HG03432 (cell line): ENCODE measurements at regions not wholly inside any gene's neighbourhood (a gene's known extent, or its start where the extent isn't known, plus 50 kb on each side); places are given as distances from the start of the nearest gene placed in this dataset.
"Not testable (repeated sequence)": the region's sequence is repeated elsewhere in the genome, so short reads cannot be mapped to it uniquely, and the experiment has no call there.

Experiments
- ATAC-seq: cut with Tn5 transposase; IDR thresholded peaks from one replicate; pipeline ENCODE4 v1.9.1; 2021; ENCODE audit warnings: mild to moderate bottlenecking, moderate library complexity; ENCODE audit not compliant: unreplicated experiment

DNA sequence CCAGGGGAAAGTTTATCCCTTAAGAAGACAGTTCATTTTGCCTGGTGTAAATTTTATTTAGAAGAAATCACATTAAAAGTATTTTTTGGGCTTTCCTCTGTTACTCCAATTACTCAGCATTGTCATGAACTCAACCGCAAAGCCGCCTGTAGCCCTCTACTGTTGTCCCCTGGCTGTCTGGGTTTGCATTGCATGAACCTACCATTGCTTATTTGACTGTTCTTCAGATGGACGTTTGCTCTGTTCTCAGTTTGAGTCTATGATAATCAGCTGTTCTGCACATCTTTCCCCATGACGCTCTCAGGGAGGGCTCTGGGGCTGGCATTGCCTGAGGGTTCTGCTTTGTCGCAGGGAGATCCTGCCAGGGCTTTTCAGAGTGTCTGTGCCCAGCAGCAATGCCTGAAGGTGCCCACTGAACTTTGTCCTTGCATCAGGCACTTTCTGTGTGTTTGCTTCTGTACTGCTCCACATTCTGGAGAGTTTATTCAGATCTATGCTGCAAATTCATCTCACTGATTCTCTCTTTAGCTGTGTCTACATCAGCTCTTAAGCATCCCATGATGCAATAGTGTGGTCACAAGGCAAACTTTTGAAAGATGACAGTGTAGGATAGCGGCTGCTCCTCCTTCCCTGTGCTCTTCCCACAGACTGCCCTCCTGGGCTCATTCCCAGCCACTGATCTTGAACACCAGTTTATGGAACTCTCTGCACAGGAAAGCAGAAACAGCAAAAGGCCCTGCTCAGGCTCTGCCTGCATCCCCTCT, 370.8 kb downstream of the TMEM121 start:
- ATAC-seq: not testable (repeated sequence)

DNA sequence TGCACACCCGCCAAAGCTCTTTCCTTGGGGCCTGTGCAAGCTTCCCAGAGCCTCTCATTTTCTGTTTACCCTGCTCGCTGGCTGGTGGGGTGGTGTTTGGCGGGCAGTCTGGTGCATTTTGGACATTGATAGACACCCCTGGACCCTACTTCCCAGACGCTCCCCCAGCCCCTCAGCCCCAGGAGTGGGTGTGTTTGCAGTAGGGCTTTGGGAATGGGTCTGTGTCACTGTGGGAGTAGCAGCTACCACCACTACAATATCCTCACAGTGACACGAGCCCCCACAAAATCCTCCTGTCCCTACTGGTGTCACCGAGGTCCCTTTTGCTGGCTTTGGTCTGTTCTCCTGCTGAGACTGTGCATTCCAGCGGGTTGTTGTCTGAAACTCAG, 371.3 kb downstream of the TMEM121 start:
- ATAC-seq: no peak

DNA sequence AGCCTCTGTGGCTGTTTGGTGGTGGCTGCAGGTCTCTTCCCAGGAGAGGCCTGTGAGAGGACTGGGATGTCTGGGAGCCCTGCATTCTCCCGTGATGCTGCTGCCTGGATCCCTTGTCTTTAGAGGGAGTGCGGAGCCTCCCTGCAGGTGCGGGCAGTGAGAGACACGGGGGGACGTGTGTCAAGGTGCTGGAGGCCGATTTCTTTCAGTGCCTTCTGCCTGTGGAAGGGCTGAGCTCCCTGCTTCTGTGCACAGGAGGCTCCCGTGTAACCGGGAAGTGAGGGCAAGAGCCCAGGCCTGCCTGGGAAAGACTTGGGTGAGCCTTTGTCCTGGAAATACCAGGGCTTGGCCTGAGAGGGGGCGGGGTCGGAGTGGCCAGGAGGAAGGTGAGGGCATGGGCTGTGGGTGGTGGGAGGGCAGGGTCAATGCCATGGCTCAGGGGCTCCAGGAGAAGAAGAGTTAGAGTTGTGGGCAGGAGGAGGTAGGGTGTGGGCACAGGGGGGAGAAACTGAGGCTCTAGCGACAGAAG, 372.2 kb downstream of the TMEM121 start:
- ATAC-seq: no peak

DNA sequence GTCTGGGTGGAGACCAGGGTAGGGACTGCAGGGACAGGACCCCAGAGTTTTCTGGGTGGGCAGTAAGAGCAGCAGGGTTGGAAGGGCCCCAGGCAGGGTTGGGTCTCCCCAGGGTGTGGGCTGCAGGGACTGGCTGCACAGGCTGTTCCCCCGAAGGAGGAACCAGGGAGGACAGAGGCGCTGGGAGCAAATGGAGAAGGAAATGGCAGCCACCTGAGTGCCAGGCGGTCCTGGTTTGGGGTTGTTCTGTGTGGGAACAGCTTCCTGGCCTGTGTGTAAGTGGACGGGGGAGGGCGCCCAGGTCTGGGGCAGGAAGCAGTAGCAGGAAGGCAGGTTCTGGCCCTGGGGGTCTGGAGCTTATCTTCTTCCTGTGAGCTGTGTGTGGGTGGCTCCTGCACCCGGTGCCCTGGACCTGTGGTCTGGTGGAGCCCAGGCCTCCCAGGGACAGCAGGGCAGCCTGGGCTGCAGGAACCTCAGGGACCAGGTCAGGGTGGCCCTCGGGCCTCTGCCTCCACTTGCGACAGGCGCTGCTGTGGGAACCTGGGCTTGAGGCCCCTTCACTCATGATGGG, 372.8 kb downstream of the TMEM121 start:
- no peak for ATAC-seq

DNA sequence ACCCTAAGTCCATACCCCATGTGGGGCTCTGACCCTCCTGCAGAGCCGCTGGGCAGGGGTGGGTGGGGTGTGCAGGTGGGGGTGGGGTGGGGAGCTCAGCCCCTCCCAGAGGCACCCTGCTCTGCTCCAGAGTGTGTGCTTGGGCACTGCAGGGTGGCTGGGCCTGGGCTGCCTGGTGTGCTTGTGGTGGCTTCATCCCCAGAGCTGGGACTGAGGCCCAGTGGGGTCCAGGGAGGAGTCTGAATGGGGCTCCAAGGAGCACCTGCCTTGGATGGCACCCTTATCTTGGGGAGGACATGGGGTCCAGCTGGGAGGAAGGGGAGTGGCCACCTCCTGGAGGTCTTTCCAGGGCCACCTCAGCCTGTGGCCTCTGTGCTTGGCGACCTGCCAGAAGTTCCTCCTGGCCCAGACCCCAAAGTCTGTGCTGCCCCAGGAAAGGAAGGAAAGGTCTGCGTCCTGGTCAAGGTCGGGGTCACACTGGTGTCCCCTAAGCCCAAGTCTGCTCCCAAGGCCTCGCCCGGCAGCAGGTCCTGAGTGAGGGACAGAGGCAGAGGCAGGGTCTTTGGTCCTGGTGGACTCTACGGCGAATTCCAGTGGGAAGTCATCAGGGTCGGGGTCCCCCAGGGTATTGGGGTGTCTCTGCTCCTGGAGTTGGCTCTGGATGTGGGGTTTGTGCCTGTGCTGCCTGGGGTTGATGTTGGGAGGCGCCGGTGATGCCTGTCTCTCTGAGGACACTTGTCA, 373.4 kb downstream of the TMEM121 start:
- ATAC-seq: no peak

DNA sequence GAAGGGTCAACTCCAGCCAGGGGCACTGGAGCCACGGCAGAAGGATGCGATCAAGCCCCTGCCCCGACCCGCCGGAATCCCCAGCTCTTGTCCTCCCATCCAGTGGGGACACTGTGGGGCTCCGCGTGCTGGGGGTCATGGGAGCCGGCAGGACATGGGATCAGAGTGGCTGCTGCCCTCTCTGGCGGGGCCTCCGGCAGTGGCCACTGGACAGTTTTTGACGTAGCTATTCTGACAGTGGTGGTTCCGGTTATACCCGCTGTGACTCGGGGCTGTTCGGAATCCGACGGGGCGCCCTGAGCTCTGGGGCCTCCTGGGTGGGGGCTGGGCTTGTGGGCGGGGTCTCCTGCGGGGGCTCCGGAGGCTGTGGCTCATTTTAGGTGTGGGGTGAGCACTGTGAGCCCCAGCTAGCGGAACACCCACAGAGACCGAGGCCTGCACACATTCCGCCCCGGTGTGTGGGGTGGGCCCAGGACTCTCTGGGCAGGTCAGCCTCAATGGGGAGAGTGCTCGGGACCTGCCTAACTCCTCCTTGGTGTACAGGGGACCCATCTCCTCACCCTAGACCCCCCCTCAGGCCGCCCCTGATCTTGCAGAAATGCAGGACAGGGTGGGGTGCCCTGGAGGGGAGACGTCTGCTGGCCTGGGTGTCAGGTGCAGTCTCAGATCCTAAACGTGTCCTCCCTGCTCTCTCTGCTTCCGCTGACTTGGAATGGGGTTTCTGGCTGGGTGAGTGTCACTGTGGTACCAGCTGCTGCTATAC, 374.2 kb downstream of the TMEM121 start:
- no peak for ATAC-seq

DNA sequence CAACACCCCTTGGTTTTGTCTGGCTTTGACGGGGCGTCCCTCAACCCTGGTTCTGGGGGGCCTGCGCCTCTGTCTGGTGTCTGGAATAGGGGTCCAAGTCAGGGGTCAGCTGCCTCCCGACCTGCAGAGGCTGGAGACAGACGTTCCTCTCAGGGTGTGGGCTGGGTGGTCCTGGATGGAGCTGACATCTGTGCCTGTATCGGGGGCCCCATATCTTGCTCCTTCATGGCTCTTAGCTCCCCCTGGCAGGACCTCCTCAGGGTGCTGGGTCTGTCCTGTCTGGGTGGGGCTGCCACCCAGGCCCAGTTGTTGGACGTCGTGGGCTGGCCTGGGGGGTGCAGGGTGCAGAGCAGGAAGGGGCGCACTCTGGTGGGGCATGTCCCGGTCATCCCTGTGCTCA, 374.8 kb downstream of the TMEM121 start:
- no peak for ATAC-seq

DNA sequence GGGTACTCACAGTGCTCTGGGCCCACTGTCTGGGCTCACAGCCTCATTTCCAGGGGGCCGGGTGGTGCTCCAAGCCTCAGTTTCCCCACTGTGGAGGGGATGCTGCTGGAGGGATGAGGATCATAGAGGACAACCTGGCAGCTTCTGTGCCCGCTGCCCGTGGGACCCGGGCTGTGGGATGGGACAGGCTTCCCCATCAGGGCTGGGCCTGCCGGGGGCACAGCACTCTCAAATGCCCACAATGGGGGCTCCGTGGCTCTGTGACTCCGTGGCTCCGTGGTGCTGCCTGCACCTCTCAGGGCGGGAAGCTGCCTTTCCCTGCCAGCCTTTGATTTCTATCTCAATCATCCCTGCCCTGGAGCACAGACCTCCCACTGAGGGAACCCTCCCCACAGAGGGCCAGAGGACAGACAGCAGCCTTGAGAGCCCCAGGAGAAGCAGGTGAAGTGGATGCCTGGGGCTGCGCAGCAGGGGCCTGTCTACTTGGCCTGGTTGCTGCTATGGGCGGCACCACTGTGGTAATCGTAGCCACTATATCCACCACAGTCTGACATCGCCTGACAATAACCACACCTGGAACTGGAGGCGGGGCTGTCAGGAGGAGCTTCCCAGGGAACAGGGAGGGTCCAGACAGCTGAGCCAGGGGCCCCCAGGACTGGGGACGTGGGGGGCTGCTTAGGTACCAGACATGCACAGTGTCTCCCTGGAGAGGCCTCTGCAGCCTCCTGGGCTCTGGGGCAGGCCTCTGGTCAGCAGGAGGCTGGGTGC, 375.9 kb downstream of the TMEM121 start:
- ATAC-seq: no peak

DNA sequence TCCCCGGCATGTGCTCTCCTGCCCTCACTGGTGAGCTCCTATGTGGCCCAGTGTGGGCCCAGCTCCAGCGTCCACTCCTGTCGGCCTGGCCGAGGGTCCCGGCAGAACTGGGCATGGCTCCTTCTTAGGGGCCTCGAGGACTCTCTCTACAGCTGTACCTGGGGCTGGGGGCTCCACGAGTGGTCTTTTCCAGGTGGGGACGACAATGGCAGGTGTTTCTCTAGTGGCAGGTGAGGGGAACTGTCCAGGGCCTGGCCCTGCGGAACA, 376.4 kb downstream of the TMEM121 start:
- ATAC-seq: not testable (repeated sequence)

DNA sequence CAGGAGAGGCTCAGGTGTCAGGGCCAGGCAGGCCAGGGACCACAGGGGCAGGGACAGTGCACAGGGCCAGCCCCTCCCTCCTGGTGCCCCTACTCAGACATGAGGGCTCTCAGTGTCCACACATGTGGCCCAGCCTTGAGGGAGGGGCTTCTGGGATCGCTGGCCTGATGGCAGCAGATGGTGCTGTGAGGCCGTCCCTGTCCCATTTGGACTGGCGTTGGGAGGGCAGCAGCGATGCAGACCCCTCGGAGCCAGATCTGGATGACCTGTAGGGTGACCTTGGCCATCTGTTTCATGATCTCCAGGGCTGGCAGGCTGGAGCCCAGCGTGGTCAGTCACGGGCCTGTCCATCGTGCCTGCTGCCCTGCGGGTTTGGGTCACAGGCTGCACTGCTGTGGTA, 377.6 kb downstream of the TMEM121 start:
- ATAC-seq: no peak

DNA sequence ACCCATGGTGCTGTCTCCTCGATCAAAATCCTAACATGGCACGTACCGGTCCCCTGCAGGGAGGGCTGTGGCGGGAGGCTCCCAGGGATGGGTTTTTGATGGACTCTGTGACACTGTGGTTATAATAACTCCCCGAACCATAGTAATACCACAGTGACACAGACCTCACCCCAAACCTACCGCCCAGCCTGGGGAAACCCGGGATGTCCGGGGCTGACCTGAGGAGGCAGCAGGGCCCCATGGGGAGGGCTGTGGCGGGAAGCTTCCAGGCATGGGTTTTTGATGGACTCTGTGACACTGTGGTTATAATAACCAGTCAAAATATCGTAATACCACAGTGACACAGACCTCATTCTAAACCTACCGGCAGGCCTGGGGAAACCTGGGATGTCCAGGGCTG, 378.0 kb downstream of the TMEM121 start:
- ATAC-seq: no peak

DNA sequence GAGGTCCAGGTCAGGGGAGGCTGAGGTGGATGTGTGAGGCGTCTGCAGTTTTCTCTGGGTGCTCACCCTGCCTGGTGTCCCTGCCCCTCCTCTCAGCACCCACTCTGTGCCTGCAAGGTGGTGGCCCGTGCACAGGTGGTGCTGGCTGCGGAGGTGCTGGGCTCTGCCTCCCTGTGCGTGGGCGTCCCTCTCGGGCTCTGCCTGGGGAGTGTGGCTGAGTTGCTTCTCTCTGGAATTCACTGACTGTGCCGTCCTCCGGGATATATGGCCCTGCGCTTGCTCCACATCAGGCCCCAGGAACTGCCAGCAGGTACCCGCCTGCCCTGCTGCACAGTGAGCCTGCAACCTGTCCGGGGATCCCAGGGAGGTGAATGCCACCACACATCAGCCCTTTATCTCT, 379.1 kb downstream of the TMEM121 start:
- no peak for ATAC-seq

DNA sequence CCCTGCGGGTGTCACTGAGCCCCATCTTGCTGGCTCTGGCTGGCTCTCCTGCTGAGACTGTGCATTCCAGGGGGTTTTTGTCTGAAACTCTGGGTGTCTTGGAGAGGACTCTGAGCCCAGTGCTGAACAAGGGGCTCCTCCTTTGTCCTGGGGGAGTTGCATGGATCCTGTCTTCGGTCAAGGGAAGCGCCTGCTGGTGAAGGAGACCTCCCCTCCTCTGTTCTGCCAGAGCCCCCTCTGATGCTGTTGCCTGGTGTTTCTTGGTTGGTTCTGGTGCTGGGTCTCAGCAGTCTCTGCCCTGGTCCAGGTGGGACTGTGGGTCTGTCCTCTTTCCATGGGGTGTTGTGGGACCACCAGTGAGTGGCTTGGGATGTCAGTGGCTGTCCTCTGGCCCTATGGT, 380.9 kb downstream of the TMEM121 start:
- ATAC-seq: no peak

DNA sequence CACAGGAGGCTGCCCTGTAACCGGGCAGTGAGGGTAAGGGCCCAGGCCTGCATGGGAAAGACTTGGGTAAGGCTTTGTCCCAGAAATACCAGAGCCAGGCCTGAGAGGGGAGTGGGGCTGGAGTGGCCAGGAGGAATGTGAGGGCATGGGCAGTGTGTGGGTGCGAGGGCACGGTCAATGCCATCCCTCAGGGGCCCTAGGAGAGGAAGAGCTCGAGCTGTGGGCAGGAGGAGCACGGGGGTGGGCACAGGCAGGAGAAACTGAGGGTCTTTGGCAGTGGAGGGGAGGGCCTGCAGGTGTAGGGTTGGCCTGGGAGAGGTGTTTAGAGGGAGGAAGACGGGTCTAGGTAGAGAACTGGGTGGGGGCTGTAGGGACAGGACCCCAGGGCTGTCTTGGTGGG, 381.6 kb downstream of the TMEM121 start:
- ATAC-seq: no peak

DNA sequence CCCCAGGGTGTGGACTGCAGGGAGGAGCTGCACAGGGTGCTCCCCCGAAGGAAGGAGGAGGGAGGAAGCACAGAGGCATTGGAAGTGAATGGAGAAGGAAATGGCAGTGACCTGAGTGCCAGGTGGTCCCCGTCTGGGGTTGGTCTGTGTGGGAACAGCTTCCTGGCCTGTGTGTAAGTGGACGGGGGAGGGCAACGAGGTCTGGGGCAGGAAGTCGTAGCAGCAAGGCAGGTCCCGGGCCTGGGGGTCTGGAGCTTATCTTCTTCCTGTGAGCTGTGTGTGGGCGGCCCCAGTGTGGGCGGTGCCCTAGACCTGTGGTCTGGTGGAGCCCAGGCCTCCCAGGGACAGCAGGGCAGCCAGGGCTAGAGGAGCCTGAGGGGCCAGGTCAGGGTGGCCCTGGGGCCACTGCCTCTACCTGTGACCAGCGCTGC, 382.1 kb downstream of the TMEM121 start:
- no peak for ATAC-seq

DNA sequence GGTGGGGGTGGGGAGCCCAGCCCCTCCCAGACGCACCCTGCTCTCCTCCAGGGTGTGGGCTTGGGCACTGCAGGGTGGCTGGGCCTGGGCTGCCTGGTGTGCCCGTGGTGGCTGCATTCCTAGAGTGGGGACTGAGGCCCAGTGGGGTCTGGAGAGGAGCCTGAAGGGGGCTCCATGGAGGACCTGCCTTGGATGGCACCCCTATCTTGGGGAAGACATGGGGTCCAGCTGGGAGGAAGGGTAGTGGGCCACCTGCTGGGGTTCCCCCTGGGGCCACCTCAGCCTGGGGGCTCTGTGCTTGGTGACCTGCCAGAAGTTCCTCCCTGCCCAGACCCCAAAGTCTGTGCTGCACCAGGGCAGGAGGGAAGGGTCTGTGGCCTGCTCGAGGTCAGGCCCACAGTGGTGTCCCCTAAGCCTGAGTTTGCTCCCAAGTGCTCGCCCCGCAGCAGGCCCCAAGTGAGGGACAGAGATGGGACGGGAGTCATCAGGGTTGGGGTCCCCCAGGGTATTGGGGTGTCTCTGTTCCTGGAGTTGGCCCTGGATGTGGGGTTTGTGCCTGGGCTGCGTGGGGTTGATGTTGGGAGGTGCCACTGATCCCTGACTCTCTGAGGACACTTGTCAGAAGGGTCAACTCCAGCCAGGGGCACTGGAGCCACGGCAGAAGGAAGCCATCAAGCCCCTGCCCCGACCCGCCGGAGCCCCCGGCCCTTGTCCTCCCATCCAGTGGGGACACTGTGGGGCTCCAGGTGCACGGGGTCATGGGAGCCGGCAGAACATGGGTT, 382.9 kb downstream of the TMEM121 start:
- ATAC-seq: no peak

DNA sequence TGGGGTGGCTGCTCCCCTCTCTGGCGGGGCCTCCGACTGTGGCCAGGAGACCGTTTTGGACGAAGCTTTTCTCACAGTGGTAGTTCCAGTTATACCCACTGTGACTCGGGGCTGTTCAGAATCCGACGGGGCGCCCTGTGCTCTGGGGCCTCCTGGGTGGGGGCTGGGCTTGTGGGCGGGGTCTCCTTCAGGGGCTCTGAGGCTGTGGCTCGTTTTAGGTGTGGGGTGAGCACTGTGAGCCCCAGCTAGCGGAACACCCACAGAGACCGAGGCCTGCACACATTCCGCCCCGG, 383.4 kb downstream of the TMEM121 start:
- not testable (repeated sequence) for ATAC-seq

DNA sequence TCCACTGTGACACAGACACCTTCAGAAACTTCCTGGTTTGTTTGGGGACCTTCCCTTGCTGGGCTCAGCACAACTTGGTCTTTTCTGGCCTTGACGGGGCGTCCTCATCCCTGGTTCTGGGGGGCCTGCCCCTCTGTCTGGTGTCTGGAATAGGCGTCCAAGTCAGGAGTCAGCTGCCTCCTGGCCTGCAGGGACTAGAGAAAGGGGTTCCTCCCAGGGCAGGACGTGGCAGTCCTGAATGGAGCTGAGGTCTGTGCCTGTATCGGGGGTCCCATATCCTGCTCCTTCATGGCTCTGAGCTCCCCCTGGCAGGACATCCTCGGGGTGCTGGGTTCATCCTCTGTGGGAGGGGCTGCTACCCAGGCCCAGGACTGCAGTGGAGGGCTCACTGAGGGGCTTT, 384.0 kb downstream of the TMEM121 start:
- no peak for ATAC-seq

DNA sequence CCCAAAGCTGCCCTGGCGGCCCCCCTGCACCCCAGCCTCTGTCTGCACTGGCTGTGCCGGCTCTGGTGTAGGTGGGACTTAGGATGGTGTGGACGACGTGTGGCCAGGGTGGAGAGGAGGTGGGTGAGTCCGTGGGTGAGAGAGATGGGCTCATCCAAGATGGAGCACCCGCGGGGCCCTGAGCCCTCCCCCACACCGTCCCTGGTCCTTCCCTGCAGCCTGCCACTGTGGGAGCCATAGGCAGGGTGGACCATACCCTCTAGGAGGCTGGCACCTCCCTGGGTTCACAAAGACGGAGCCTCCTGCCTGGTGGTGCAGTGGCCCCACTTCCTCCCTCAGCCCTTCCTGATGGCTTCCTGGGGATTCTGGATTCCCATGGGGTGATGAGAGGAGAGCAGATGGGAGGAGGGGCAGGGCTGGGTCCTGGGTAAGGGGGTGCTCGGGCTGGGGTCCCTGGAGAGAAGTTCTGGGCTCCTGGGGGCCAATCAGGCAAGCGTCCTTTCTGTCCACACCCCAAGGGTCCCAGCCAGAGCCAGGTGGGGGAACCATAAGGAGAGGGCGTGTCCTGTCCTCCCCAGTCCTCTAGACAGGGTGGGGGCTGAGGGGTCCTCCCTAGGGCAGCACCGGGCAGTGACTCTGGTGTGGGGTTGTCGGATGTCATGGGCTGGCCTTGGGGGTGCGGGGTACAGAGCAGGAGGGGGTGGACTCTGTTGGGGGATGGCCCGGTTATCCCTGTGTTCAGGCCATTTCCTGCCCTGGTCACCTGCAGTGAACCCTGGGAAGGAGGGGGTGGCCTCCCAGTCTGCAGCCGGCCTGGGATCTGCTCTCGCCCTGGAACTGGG, 384.8 kb downstream of the TMEM121 start:
- ATAC-seq: no peak
